GM18519 (cell line): ENCODE measurements at regions not wholly inside any gene's neighbourhood (a gene's known extent, or its start where the extent isn't known, plus 50 kb on each side); places are given as distances from the start of the nearest gene placed in this dataset.

ENCODE experiments used
- ATAC-seq: cut with Tn5 transposase; IDR thresholded peaks from one replicate; pipeline ENCODE4 v1.9.1; 2021; ENCODE audit warnings: mild to moderate bottlenecking, moderate library complexity; ENCODE audit not compliant: unreplicated experiment, low FRiP score

GRCh38 chr11:134683860-134684259, 271.8 kb upstream of the B3GAT1 start:
- no peak for ATAC-seq

- no peak for ATAC-seq
These were observed 270.5 kb upstream of the B3GAT1 start for GRCh38 chr11:134682577-134682976.

- no peak for ATAC-seq
These were observed 267.6 kb upstream of the B3GAT1 start for GRCh38 chr11:134679592-134679991.

- ATAC-seq, result no peak
These were observed 266.7 kb upstream of the B3GAT1 start for GRCh38 chr11:134678744-134679143.

- ATAC-seq, result no peak
These were observed 266.0 kb upstream of the B3GAT1 start for GRCh38 chr11:134677891-134678551.

GRCh38 chr11:134677397-134677822, 265.4 kb upstream of the B3GAT1 start:
- ATAC-seq, result no peak

- ATAC-seq, result no peak
These were observed 264.7 kb upstream of the B3GAT1 start for GRCh38 chr11:134676516-134677287.

- no peak for ATAC-seq
These were observed 263.9 kb upstream of the B3GAT1 start for GRCh38 chr11:134675983-134676382.

GRCh38 chr11:134674974-134675373, 262.9 kb upstream of the B3GAT1 start:
- no peak for ATAC-seq

GRCh38 chr11:134670961-134671370, 258.9 kb upstream of the B3GAT1 start:
- no peak for ATAC-seq

- ATAC-seq, result no peak
These were observed 258.3 kb upstream of the B3GAT1 start for GRCh38 chr11:134670247-134670782.

GRCh38 chr11:134669796-134670195, 257.8 kb upstream of the B3GAT1 start:
- no peak for ATAC-seq

GRCh38 chr11:134668796-134669195, 256.8 kb upstream of the B3GAT1 start:
- ATAC-seq, result no peak

GRCh38 chr11:134668076-134668475, 256.0 kb upstream of the B3GAT1 start:
- ATAC-seq, result no peak

GRCh38 chr11:134667505-134667904, 255.5 kb upstream of the B3GAT1 start:
- no peak for ATAC-seq

GRCh38 chr11:134667175-134667500, 255.1 kb upstream of the B3GAT1 start:
- no peak for ATAC-seq

GRCh38 chr11:134666273-134667174, 254.5 kb upstream of the B3GAT1 start:
- no peak for ATAC-seq

- ATAC-seq, result no peak
These were observed 253.7 kb upstream of the B3GAT1 start for GRCh38 chr11:134665571-134666270.

GRCh38 chr11:134665188-134665535, 253.1 kb upstream of the B3GAT1 start:
- ATAC-seq, result no peak

- no peak for ATAC-seq
These were observed 252.6 kb upstream of the B3GAT1 start for GRCh38 chr11:134664447-134665187.
